GM12873 (cell line): ENCODE measurements at regions not wholly inside any gene's neighbourhood (a gene's known extent, or its start where the extent isn't known, plus 50 kb on each side); places are given as distances from the start of the nearest gene placed in this dataset.
A peak's percentile ranks its signal among the peaks of the same experiment; 100 is the strongest.

ENCODE experiments used
- TF ChIP-seq, protein P1 (sequence below): IDR thresholded peaks from 2 replicates; pipeline ENCODE4 v1.5.1; 2012; ENCODE audit warnings: low read depth, mild to moderate bottlenecking, moderate library complexity, low read length, control low read depth; ENCODE audit not compliant: insufficient read depth; ENCODE audit errors: missing control alignments

DNA sequence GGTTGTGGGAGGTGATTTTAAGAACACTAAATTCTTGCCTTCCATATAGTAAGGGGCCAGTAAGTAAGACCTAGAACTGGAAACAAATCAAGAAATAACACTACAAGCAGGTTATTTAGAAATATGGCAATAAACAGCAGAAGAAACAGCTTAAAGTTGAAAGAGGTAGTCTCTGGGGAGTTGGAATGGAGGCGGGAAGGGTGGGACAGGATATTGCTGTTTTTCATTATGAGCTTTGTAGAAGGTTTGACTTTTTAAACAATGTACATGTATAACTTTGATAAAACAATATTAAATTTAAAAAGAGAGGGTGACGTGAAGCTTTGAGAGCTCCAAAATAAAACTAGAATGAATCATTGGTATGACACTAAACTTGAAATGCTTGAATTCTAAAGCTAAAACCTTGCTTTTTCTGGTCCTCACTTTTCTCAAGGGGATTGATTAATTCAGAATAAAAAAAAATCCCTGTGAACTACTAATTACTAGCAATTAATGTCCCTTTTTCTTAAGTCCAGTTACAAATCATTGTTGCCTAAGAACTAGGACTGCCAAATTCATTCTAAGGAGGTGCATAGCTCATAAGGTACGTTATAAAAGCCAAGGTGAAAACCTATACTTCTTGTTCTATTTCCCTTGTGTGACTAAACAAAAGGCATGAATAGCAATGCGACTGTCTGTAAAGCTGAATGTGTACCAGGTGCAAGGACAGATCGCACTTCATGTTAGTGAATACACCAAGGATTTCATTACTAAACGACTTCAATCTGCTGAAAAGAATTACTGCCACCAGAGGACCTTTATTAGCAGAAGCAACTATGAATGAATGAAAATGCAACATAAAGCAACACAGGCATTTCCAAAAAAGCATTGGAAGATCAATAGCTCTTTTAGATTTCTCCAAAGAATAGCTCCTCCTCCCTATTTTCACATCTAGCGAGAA is 177.5 kb downstream of the RBM43 start:
- TF ChIP-seq, protein P1, sequence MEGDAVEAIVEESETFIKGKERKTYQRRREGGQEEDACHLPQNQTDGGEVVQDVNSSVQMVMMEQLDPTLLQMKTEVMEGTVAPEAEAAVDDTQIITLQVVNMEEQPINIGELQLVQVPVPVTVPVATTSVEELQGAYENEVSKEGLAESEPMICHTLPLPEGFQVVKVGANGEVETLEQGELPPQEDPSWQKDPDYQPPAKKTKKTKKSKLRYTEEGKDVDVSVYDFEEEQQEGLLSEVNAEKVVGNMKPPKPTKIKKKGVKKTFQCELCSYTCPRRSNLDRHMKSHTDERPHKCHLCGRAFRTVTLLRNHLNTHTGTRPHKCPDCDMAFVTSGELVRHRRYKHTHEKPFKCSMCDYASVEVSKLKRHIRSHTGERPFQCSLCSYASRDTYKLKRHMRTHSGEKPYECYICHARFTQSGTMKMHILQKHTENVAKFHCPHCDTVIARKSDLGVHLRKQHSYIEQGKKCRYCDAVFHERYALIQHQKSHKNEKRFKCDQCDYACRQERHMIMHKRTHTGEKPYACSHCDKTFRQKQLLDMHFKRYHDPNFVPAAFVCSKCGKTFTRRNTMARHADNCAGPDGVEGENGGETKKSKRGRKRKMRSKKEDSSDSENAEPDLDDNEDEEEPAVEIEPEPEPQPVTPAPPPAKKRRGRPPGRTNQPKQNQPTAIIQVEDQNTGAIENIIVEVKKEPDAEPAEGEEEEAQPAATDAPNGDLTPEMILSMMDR, result no peak

DNA sequence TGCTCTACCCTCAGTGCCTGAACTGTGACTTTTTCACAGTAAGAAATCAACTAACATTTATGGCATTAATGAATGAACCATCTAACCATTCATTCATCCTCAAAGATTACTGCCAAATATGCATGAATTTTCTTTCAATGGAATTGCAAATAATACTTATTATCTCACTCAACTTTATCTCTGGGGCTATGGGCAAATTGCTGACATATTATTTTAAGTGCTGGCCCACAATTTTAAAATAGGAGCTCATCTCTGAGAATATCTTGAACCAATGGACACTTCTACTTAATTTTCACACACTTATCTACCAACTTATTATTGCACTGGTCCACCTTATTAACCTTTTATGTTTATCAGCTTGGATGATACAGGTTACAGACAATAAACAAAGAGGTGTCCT is 182.8 kb downstream of the RBM43 start:
- TF ChIP-seq, protein P1, result no peak

DNA sequence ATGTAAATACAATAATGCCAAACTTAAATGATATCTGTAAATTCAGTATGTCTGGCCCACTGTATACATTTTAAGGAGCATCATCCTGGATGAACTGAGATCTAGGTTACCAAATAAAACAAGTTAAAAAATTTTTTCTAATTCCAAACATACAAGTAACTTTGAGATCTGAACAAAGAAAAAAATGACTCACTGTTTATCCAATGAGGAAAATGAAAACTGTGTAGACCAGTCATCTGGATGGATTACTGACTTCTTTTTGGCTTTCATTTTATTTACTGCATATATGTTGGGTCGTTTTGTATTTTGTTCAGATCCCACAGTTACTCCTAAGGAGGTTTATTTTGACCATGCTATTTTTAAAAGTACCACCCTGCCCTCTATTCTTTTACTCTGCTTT is 189.8 kb downstream of the RBM43 start:
- TF ChIP-seq, protein P1, result no peak

DNA sequence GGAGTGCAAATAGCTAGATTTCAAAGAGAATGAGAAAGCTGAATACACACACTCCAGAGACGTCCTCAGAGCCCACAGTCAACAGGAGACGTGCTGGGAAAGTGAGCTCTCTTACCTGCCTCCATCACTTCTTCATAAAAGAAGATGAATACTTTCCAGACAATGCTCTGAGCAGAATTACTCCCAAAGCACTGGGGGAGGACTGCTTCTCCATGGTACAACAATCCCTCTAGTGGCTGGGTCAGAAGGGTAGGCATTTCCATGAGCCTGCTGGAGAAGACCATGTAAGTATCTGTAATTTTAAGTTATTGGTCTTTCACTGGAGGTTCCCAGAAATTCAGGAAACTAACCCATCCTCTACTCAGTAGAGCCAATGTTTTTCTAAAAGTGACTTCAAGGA is 190.3 kb downstream of the RBM43 start:
- TF ChIP-seq, protein P1, result peak; percentile 11

DNA sequence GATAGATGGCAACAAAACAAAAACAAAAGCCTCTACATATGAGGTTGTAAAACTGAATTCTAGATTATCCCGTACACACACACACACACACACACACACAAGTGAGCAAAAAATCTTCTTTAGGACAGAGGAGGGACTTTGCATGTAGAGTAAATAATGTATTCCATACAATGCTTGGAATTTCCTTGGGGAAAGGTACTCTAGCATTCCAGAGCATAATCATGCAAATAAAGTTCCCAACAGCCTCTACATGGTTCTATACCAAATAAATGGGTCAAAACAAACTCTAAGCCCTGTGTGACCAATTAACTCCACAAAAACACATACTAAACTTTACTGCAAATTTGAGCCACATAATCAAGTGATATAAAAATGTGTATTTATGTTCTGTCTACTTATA is 191.4 kb downstream of the RBM43 start:
- TF ChIP-seq, protein P1, result no peak

DNA sequence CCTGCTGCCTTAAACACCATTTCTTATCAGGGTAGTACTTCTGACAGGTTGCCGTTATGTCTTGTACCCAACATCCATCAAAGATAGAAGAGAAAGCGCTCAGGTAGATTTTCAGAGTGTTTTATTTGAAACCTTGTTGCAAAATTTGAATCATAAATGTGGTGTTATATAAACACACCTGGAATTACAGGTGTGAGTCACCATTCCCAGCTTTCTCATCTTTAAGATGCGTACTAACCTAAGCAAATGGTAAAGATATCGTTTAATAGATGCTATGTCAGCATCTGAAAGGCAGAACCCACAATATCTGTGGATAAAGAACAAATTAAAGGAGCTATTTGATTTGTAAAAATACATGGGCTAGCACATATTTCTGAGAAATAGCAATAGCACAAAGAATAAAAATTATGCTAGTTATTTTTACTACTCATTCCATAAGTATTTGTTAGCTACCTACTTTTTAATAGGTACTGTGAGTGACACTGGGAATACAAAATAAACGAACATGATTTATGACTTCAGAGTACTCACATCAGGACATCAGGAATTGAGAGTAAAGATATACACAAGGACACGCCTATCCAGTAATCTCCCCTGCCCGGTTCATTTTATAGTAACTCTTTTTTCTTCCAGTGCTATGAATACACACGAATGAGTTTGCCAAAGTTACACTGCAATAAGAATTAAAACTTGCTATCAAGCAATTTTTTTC is 193.8 kb downstream of the RBM43 start:
- TF ChIP-seq, protein P1, result no peak

DNA sequence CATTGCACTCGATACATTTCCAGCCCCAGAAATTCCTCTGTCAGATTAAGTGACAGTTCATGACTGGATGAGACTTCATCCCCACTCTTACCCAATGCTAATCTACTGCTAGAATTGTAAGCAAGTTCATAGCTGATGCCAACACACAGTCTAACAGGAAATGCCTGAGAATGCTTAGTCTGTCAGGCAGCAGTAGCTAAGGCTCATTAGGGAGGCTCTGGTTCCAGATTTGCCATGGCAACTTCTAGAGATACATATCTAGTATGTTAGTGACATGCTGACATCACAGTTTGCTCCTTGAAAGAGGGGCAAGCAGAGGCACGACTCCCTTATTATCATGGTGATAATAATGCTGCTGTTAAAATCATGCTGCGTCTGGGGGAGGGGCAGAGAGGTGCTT is 198.4 kb downstream of the RBM43 start:
- TF ChIP-seq, protein P1, result no peak
